Upper lobe of left lung (tissue), 4 donors: ENCODE measurements at regions not wholly inside any gene's neighbourhood (a gene's known extent, or its start where the extent isn't known, plus 50 kb on each side); places are given as distances from the start of the nearest gene placed in this dataset.

Experiments
- CTCF ChIP-seq, 6 experiments: fragments of 450-650 bp in 4 of 6; fragments of 200-600 bp in 2 of 6; sonication (generic) in 2 of 6; IDR thresholded peaks; one replicate each; pipeline ENCODE4 v1.5.1; 2016 to 2019; ENCODE audit warnings: antibody characterized with exemption in 6 of 6
- POLR2A ChIP-seq, 4 donors: fragments of 450-650 bp; IDR thresholded peaks; one replicate each; pipeline ENCODE4 v1.5.1; 2016 to 2017; ENCODE audit warnings: antibody characterized with exemption in 4 of 4, mild to moderate bottlenecking in 2 of 4
- POLR2AphosphoS5 ChIP-seq, 2 donors: sonication (generic); formaldehyde crosslinking; IDR thresholded peaks; one replicate each; pipeline ENCODE4 v1.5.1; 2017; ENCODE audit warnings: antibody characterized with exemption in 2 of 2

- no peak for TF ChIP-seq CTCF (IDR thresholded peaks at IDR 0.05)
- no peak for TF ChIP-seq POLR2A (IDR thresholded peaks at IDR 0.05)
- TF ChIP-seq POLR2AphosphoS5 (IDR thresholded peaks at IDR 0.05): no peak
Observed at GRCh38 chr3:117052395-117052794, 342.8 kb downstream of the TUSC7 start.
